Keratinocyte (primary cell): ENCODE measurements at regions not wholly inside any gene's neighbourhood (a gene's known extent, or its start where the extent isn't known, plus 50 kb on each side); places are given as distances from the start of the nearest gene placed in this dataset.

ENCODE experiments used
- DNase-seq: peaks from one replicate; pipeline ENCODE4 v3.0.0-alpha.2; 2011; ENCODE audit warnings: low read depth, missing footprints, low spot score
- FAIRE-seq: peaks from 2 replicates; lab custom pipeline; 2011; peaks lifted over from hg19 to GRCh38; lab: Jason Lieb, UNC
- H2AFZ ChIP-seq: 2 replicates; pipeline ENCODE4 v1.6.0; 2012; ENCODE audit warnings: low read length, control low read depth, inconsistent platforms; ENCODE audit not compliant: control insufficient read depth
- H3K27ac ChIP-seq: 2 replicates; pipeline ENCODE4 v1.5.1; 2011; ENCODE audit warnings: low read length; ENCODE audit not compliant: control insufficient read depth, insufficient read depth
- H3K27me3 ChIP-seq: 3 replicates; pipeline ENCODE4 v1.6.0; 2011; ENCODE audit warnings: low read length; ENCODE audit not compliant: control insufficient read depth, insufficient read depth; ENCODE audit errors: extremely low read depth
- H3K36me3 ChIP-seq, 2 experiments: 2 replicates in 1 of 2; 3 replicates in 1 of 2; pipeline ENCODE4 v1.5.1; 2011; ENCODE audit warnings: low read length in 2 of 2, mild to moderate bottlenecking in 1 of 2; ENCODE audit not compliant: control insufficient read depth in 2 of 2, insufficient read depth in 2 of 2; ENCODE audit errors: extremely low read depth in 1 of 2
- H3K4me1 ChIP-seq: 3 replicates; pipeline ENCODE4 v1.5.1; 2011; ENCODE audit warnings: low read length; ENCODE audit not compliant: control insufficient read depth, insufficient read depth; ENCODE audit errors: extremely low read depth
- H3K4me2 ChIP-seq: 3 replicates; pipeline ENCODE4 v1.6.0; 2011; ENCODE audit warnings: low read depth, low read length; ENCODE audit not compliant: control insufficient read depth, insufficient read depth; ENCODE audit errors: extremely low read depth
- H3K4me3 ChIP-seq, 3 experiments: fragments of 200-600 bp in 1 of 3; sonication (generic) in 1 of 3; 2 replicates in 2 of 3; 3 replicates in 1 of 3; pipeline ENCODE4 v1.5.1; 2011 to 2016; ENCODE audit warnings: low read length in 3 of 3, mild to moderate bottlenecking in 3 of 3, control low read depth in 2 of 3, inconsistent platforms in 1 of 3, low read depth in 1 of 3, mixed read lengths in 1 of 3, mixed run types in 1 of 3, moderate library complexity in 1 of 3; ENCODE audit not compliant: control insufficient read depth in 2 of 3, insufficient read depth in 2 of 3; ENCODE audit errors: extremely low read depth in 1 of 3
- H3K79me2 ChIP-seq: 2 replicates; pipeline ENCODE4 v1.6.0; 2012; ENCODE audit warnings: low read length; ENCODE audit not compliant: control insufficient read depth, insufficient read depth
- H3K9ac ChIP-seq: 3 replicates; pipeline ENCODE4 v1.6.0; 2011; ENCODE audit warnings: low read length; ENCODE audit not compliant: control insufficient read depth, insufficient read depth; ENCODE audit errors: extremely low read depth
- H3K9me1 ChIP-seq: 3 replicates; pipeline ENCODE4 v1.6.0; 2011; ENCODE audit warnings: low read length; ENCODE audit not compliant: control insufficient read depth, insufficient read depth; ENCODE audit errors: extremely low read depth
- H3K9me3 ChIP-seq: 2 replicates; pipeline ENCODE4 v1.5.1; 2012; ENCODE audit warnings: low read depth, low read length; ENCODE audit not compliant: control insufficient read depth
- H4K20me1 ChIP-seq: 3 replicates; pipeline ENCODE4 v1.6.0; 2011; ENCODE audit warnings: low read length; ENCODE audit not compliant: control insufficient read depth, insufficient read depth; ENCODE audit errors: extremely low read depth
- CTCF ChIP-seq, 3 experiments: IDR thresholded peaks in 1 of 3; conservative IDR thresholded peaks in 1 of 3; optimal IDR thresholded peaks in 1 of 3; 2 replicates in 2 of 3; 3 replicates in 1 of 3; pipeline versions ENCODE3 to v1.5.1; 2011; ENCODE audit warnings: low read length in 3 of 3, mild to moderate bottlenecking in 3 of 3, moderate library complexity in 2 of 3, control low read depth in 1 of 3, inconsistent platforms in 1 of 3; ENCODE audit not compliant: insufficient read depth in 2 of 3; ENCODE audit errors: extremely low read depth in 1 of 3
- EZH2 ChIP-seq: IDR thresholded peaks from one replicate; pipeline ENCODE4 v1.6.1; 2012; ENCODE audit warnings: inconsistent platforms, mild to moderate bottlenecking, low read length, moderate library complexity
- dilution Hi-C: fragments of 300-500 bp; cut with MboI; formaldehyde crosslinking; loops from one replicate; pipeline ENCODE4 v1.7.0; 2020; ENCODE audit warnings: low sequenced_read_pairs; ENCODE audit not compliant: extremely low pct_ligation_motif_present

GRCh38 chr3:35864871-35865270 is 225.5 kb downstream of the ARPP21 start:
- Histone ChIP-seq H3K4me2 (no peak overlapping the region), H4K20me1 (no peaks in the 10 kb centered on the region), H3K36me3 (no peaks in the 10 kb centered on the region), H3K79me2 (no peaks in the 10 kb centered on the region), H3K4me1 (no peaks in the 10 kb centered on the region), H3K9ac (no peak overlapping the region), H2AFZ (no peak overlapping the region), H3K9me1 (no peaks in the 10 kb centered on the region), H3K27ac (no peak overlapping the region), H3K27me3 (no peaks in the 10 kb centered on the region), H3K9me3 (no peaks in the 10 kb centered on the region), H3K4me3 (no peak overlapping the region)
- no peak for TF ChIP-seq CTCF (optimal IDR thresholded peaks at IDR 0.05 in 1 of 3, IDR thresholded peaks at IDR 0.05 in 1 of 3, conservative IDR thresholded peaks at IDR 0.05 in 1 of 3; ENCODE audit: extremely low read depth in 1 of 3, insufficient read depth in 2 of 3, low read length in 3 of 3)
- TF ChIP-seq EZH2 = no peak
- DNase-seq (no peak), FAIRE-seq (no peak)
- dilution Hi-C loops = no loop called here

GRCh38 chr3:35867791-35868190 is 228.5 kb downstream of the ARPP21 start:
- H3K27ac ChIP-seq = no peak overlapping the region
- H3K9me1 ChIP-seq = no peaks in the 10 kb centered on the region
- H3K36me3 ChIP-seq = no peaks in the 10 kb centered on the region
- no peak overlapping the region for H3K9ac ChIP-seq
- dilution Hi-C loops = no loop called here
- no peaks in the 10 kb centered on the region for H3K79me2 ChIP-seq
- no peak overlapping the region for H2AFZ ChIP-seq
- H3K4me3 ChIP-seq = no peak overlapping the region
- H4K20me1 ChIP-seq = no peaks in the 10 kb centered on the region
- H3K4me2 ChIP-seq = no peak overlapping the region
- no peaks in the 10 kb centered on the region for H3K4me1 ChIP-seq
- no peak for TF ChIP-seq EZH2
- no peak for TF ChIP-seq CTCF (optimal IDR thresholded peaks at IDR 0.05 in 1 of 3, IDR thresholded peaks at IDR 0.05 in 1 of 3, conservative IDR thresholded peaks at IDR 0.05 in 1 of 3; ENCODE audit: extremely low read depth in 1 of 3, insufficient read depth in 2 of 3, low read length in 3 of 3)
- DNase-seq (no peak), FAIRE-seq (no peak)
- no peaks in the 10 kb centered on the region for H3K9me3 ChIP-seq
- H3K27me3 ChIP-seq = no peaks in the 10 kb centered on the region
